CD14-positive monocyte (primary cell): ENCODE measurements at regions not wholly inside any gene's neighbourhood (a gene's known extent, or its start where the extent isn't known, plus 50 kb on each side); places are given as distances from the start of the nearest gene placed in this dataset.

Experiments used
- DNase-seq, 3 donors: peaks; one replicate each; pipeline ENCODE4 v3.0.0-alpha.2; 2011 to 2022
- H2AFZ ChIP-seq: 2 replicates; pipeline ENCODE4 v1.6.0; 2012; ENCODE audit warnings: mild to moderate bottlenecking, low read depth, low read length, inconsistent platforms; ENCODE audit not compliant: insufficient read depth, poor library complexity, severe bottlenecking
- H3K27ac ChIP-seq, 2 donors: 1 replicate in 1 of 2; 2 replicates in 1 of 2; pipeline ENCODE4 v1.5.1; 2012 to 2013; ENCODE audit warnings: low read length in 2 of 2, control low read depth in 1 of 2, inconsistent platforms in 1 of 2, low read depth in 1 of 2, mild to moderate bottlenecking in 1 of 2
- H3K27me3 ChIP-seq, 2 donors: one replicate each; pipeline versions ENCODE4 v1.6.0 to v1.6.1; 2011 to 2013; ENCODE audit warnings: low read length in 2 of 2; ENCODE audit not compliant: control insufficient read depth in 2 of 2, insufficient read depth in 2 of 2
- H3K36me3 ChIP-seq, 2 donors: replicated peaks in 1 of 2; 1 replicate in 1 of 2; 2 replicates in 1 of 2; pipeline versions ENCODE4 v1.5.1 to v1.6.1; 2012 to 2013; ENCODE audit warnings: low read length in 2 of 2, control low read depth in 1 of 2, inconsistent platforms in 1 of 2, mild to moderate bottlenecking in 1 of 2; ENCODE audit not compliant: insufficient read depth in 2 of 2, control insufficient read depth in 1 of 2
- H3K4me1 ChIP-seq, 2 donors: 1 replicate in 1 of 2; 2 replicates in 1 of 2; pipeline versions ENCODE4 v1.5.1 to v1.6.1; 2012 to 2013; ENCODE audit warnings: low read length in 2 of 2, control low read depth in 1 of 2, inconsistent platforms in 1 of 2, mild to moderate bottlenecking in 1 of 2, moderate library complexity in 1 of 2; ENCODE audit not compliant: insufficient read depth in 2 of 2, control insufficient read depth in 1 of 2
- H3K4me2 ChIP-seq: replicated peaks from 2 replicates; pipeline ENCODE3; 2012; ENCODE audit warnings: low read length, moderate library complexity, mild to moderate bottlenecking; ENCODE audit not compliant: poor library complexity, severe bottlenecking; ENCODE audit errors: extremely low read depth
- H3K4me3 ChIP-seq, 3 experiments: fragments of 200-600 bp in 1 of 3; sonication (generic) in 1 of 3; replicated peaks in 1 of 3; 1 replicate in 2 of 3; 2 replicates in 1 of 3; pipeline ENCODE4 v1.5.1; 2011 to 2013; ENCODE audit warnings: low read length in 3 of 3, mild to moderate bottlenecking in 3 of 3, control low read depth in 2 of 3, low read depth in 2 of 3, inconsistent platforms in 1 of 3, moderate library complexity in 1 of 3
- H3K79me2 ChIP-seq: 2 replicates; pipeline ENCODE4 v1.6.0; 2012; ENCODE audit warnings: mild to moderate bottlenecking, control low read depth, inconsistent platforms, low read length, moderate library complexity; ENCODE audit not compliant: insufficient read depth
- H3K9ac ChIP-seq: 2 replicates; pipeline ENCODE4 v1.6.0; 2017; ENCODE audit warnings: low read length, mild to moderate bottlenecking; ENCODE audit not compliant: insufficient read depth, poor library complexity, severe bottlenecking
- H3K9me3 ChIP-seq, 2 donors: replicated peaks in 1 of 2; 1 replicate in 1 of 2; 2 replicates in 1 of 2; pipeline versions ENCODE4 v1.5.1 to v1.6.1; 2012 to 2013; ENCODE audit warnings: low read length in 2 of 2, control low read depth in 1 of 2; ENCODE audit not compliant: control insufficient read depth in 1 of 2, insufficient read depth in 1 of 2
- H4K20me1 ChIP-seq: 2 replicates; pipeline ENCODE4 v1.6.0; 2012; ENCODE audit warnings: mild to moderate bottlenecking, low read length, control low read depth, moderate library complexity; ENCODE audit not compliant: insufficient read depth
- H3K27ac Mint-ChIP-seq, 7 donors: one replicate each; pipeline ENCODE4 v1.8.0; 2020; ENCODE audit warnings: mild to moderate bottlenecking in 7 of 7, mixed read lengths in 7 of 7, moderate library complexity in 6 of 7, inconsistent platforms in 2 of 7
- H3K27me3 Mint-ChIP-seq, 3 donors: one replicate each; pipeline ENCODE4 v1.8.0; 2021 to 2022; ENCODE audit warnings: low read depth in 3 of 3, mild to moderate bottlenecking in 3 of 3, mixed read lengths in 3 of 3, moderate library complexity in 3 of 3, inconsistent platforms in 1 of 3
- H3K36me3 Mint-ChIP-seq, 2 donors: one replicate each; pipeline ENCODE4 v1.8.0; 2020; ENCODE audit warnings: mixed read lengths in 2 of 2, inconsistent platforms in 1 of 2, mild to moderate bottlenecking in 1 of 2
- H3K4me1 Mint-ChIP-seq: one replicate; pipeline ENCODE4 v1.8.0; 2020; ENCODE audit warnings: mild to moderate bottlenecking, mixed read lengths
- H3K4me3 Mint-ChIP-seq, 2 donors: one replicate each; pipeline ENCODE4 v1.8.0; 2020; ENCODE audit warnings: mild to moderate bottlenecking in 2 of 2, mixed read lengths in 2 of 2, moderate library complexity in 1 of 2
- H3K9me3 Mint-ChIP-seq, 7 donors: one replicate each; pipeline ENCODE4 v1.8.0; 2020 to 2022; ENCODE audit warnings: mixed read lengths in 7 of 7, mild to moderate bottlenecking in 6 of 7, moderate library complexity in 6 of 7, inconsistent platforms in 2 of 7
- CTCF ChIP-seq: fragments of 200-600 bp; IDR thresholded peaks from one replicate; pipeline ENCODE4 v1.8.0; 2022; ENCODE audit warnings: antibody characterized with exemption, mild to moderate bottlenecking
- WGBS: methylation state at CpG from one replicate; pipeline ENCODE4 v1.1.5; 2013; ENCODE audit warnings: missing lambda C conversion rate; ENCODE audit not compliant: insufficient coverage; 5-methylcytosine and 5-hydroxymethylcytosine counted together
- intact Hi-C, 2 donors: fragments of 100-400 bp; cut with micrococcal nuclease; formaldehyde crosslinking; loops; one replicate each; pipeline versions ENCODE4 v1.15.0 to v1.15.1; 2023

DNA sequence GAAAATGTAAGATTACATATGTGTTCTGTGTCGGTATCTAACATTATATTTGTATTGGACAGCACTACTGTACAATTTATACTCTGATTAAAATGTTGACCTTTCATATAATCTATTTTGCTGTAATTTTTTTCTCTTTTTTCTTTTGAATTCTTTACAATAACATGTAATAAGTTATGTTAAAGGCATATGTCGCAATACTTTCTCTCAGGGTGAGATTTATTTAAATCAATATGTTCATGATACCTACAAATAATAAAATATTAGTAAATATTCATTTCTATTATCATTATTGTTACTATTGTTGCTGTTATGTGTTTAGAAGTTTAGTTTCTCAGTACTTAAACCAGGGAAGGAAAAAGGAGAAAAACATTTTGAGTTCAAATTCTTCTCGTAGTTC is 807.4 kb downstream of the STIM2 start:
- WGBS, result no CpG with 5 or more reads among the region's 3 CpGs
- no peak overlapping the region for H3K27ac Mint-ChIP-seq
- no peak overlapping the region for H3K4me3 Mint-ChIP-seq
- no peak overlapping the region for H3K27ac ChIP-seq
- H3K4me1 Mint-ChIP-seq, result no peaks in the 10 kb centered on the region
- no peak for TF ChIP-seq CTCF
- peaks cover 0 to 3% (median 0%) of the 10 kb centered on the region in 3 donors for H3K27me3 Mint-ChIP-seq
- intact Hi-C loops, result no loop called here
- H3K4me2 ChIP-seq, result no peak overlapping the region
- H3K4me3 ChIP-seq, result no peak overlapping the region
- no peaks in the 10 kb centered on the region for H3K4me1 ChIP-seq
- H3K27me3 ChIP-seq, result no peaks in the 10 kb centered on the region
- no peak for DNase-seq
- H3K36me3 Mint-ChIP-seq, result no peaks in the 10 kb centered on the region
- H2AFZ ChIP-seq, result no peak overlapping the region
- no peaks in the 10 kb centered on the region for H4K20me1 ChIP-seq
- no peaks in the 10 kb centered on the region for H3K9me3 ChIP-seq
- no peaks in the 10 kb centered on the region for H3K79me2 ChIP-seq
- no peak overlapping the region for H3K9ac ChIP-seq
- H3K36me3 ChIP-seq, result no peaks in the 10 kb centered on the region
- no peaks in the 10 kb centered on the region for H3K9me3 Mint-ChIP-seq

DNA sequence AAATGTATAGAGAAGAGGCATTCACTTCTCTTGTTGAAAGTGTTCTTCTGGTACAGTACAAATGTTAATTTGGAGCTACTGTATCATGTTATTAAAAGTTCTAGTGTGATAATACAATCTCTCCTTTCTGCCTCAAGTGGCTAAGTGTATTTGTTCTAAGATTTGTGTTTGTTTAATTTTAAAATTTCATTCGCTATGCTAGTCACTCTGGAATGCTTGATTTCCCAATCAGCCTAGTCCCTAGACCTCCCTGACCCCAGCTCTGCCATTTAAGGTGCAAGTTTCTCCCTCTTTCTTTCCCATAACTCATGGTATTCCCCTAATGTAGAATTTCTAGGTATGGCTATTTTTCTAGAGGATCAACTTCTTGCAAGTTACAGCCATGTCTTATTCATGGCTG is 817.4 kb downstream of the STIM2 start:
- no CpG with 5 or more reads among the region's 1 CpG for WGBS

More for the DNA sequence above, 817.4 kb downstream of the STIM2 start:
- intact Hi-C loops, result no loop called here
- Mint-ChIP-seq H3K4me3 (no peak overlapping the region), H3K27me3 (no peaks in the 10 kb centered on the region), H3K9me3 (no peaks in the 10 kb centered on the region), H3K27ac (no peak overlapping the region), H3K36me3 (no peaks in the 10 kb centered on the region), H3K4me1 (no peaks in the 10 kb centered on the region)
- DNase-seq, result no peak
- no peak for TF ChIP-seq CTCF
- H3K27me3 ChIP-seq, result no peaks in the 10 kb centered on the region
- no peaks in the 10 kb centered on the region for H4K20me1 ChIP-seq
- H2AFZ ChIP-seq, result no peak overlapping the region
- no peaks in the 10 kb centered on the region for H3K4me1 ChIP-seq
- H3K4me3 ChIP-seq, result no peak overlapping the region
- no peak overlapping the region for H3K4me2 ChIP-seq
- H3K79me2 ChIP-seq, result no peaks in the 10 kb centered on the region
- H3K9me3 ChIP-seq, result no peaks in the 10 kb centered on the region
- no peak overlapping the region for H3K9ac ChIP-seq
- H3K27ac ChIP-seq, result no peak overlapping the region
- no peaks in the 10 kb centered on the region for H3K36me3 ChIP-seq
